ENCODE measurements at regions not wholly inside any gene's neighbourhood (a gene's known extent, or its start where the extent isn't known, plus 50 kb on each side); places are given as distances from the start of the nearest gene placed in this dataset.
A peak's percentile ranks its signal among the peaks of the same experiment; 100 is the strongest.

- DNase-seq: no peak
Observed at GRCh38 chr5:74250304-74251102, 390.0 kb downstream of the ENC1 start.

GRCh38 chr5:74248576-74248975 is 392.0 kb downstream of the ENC1 start:
- no peak for DNase-seq

- no peak for DNase-seq
Observed at GRCh38 chr5:74244406-74244805, 396.1 kb downstream of the ENC1 start.

GRCh38 chr5:74243634-74244033 is 396.9 kb downstream of the ENC1 start:
- no peak for DNase-seq

GRCh38 chr5:74242516-74242915 is 398.0 kb downstream of the ENC1 start:
- DNase-seq: no peak

- DNase-seq: no peak
Observed at GRCh38 chr5:74241751-74242140, 398.8 kb downstream of the ENC1 start.

- peak; percentile 75 for DNase-seq
Observed at GRCh38 chr5:74240783-74241750, 399.5 kb downstream of the ENC1 start.

GRCh38 chr5:74239261-74239660 is 401.3 kb downstream of the ENC1 start:
- DNase-seq: peak; percentile 90

- peak; percentile 31 for DNase-seq
Observed at GRCh38 chr5:74237571-74238145, 402.9 kb downstream of the ENC1 start.

- DNase-seq: no peak
Observed at GRCh38 chr5:74235552-74235951, 405.0 kb downstream of the ENC1 start.

- no peak for DNase-seq
Observed at GRCh38 chr5:74233571-74233970, 407.0 kb downstream of the ENC1 start.

GRCh38 chr5:74233091-74233490 is 407.4 kb downstream of the ENC1 start:
- DNase-seq: no peak

GRCh38 chr5:74232276-74232675 is 408.3 kb downstream of the ENC1 start:
- peak; percentile 72 for DNase-seq

- DNase-seq: no peak
Observed at GRCh38 chr5:74231697-74232096, 408.8 kb downstream of the ENC1 start.

GRCh38 chr5:74226716-74227485 is 413.6 kb downstream of the ENC1 start:
- no peak for DNase-seq

- DNase-seq: no peak
Observed at GRCh38 chr5:74225587-74225986, 414.9 kb downstream of the ENC1 start.

GRCh38 chr5:74224331-74224730 is 416.2 kb downstream of the ENC1 start:
- DNase-seq: no peak

GRCh38 chr5:74222806-74223205 is 417.7 kb downstream of the ENC1 start:
- DNase-seq: no peak

GRCh38 chr5:74221413-74221812 is 419.1 kb downstream of the ENC1 start:
- DNase-seq: no peak

GRCh38 chr5:74216012-74216411 is 424.5 kb downstream of the ENC1 start:
- no peak for DNase-seq

- DNase-seq: peak; percentile 21
Observed at GRCh38 chr5:74212336-74212735, 428.2 kb downstream of the ENC1 start.

GRCh38 chr5:74209571-74209970 is 431.0 kb downstream of the ENC1 start:
- DNase-seq: no peak

All from inflammatory macrophage treated with lipopolysaccharide for 4 hours (primary cell).